ENCODE measurements at regions not wholly inside any gene's neighbourhood (a gene's known extent, or its start where the extent isn't known, plus 50 kb on each side); places are given as distances from the start of the nearest gene placed in this dataset.
A peak's percentile ranks its signal among the peaks of the same experiment; 100 is the strongest.

DNA sequence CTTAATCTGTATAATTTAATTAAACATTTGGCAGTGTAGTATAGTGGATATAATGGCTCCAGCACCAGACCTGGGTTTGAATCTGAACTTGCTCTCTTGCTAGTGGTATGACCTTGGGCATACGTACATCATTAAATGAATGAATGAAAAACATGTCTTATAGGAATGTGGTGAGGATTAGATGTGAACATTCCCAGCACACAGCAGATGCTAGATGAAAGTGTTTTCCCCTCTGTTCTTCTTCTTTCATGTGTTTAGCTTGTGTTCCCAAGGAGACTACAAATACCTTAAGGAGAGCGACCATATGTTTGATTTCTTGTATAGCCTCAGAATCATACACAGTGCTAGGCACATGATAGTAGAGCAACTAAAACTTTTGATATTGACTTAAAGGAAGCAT, 56.5 kb downstream of the CT47B1 start:
- H3K9me3 ChIP-seq (ENCODE audit: control insufficient read depth in 2 of 3, low read length in 3 of 3), result no peaks in the 10 kb centered on the region
- CTCF ChIA-PET, result no interaction called here
- no peaks in the 10 kb centered on the region for H3K36me3 Mint-ChIP-seq
- H3K27ac ChIP-seq (ENCODE audit: low read depth, low read length), result no peak overlapping the region
- H3K4me1 Mint-ChIP-seq, result no peaks in the 10 kb centered on the region
- H3K36me3 ChIP-seq (ENCODE audit: control insufficient read depth in 2 of 3, insufficient read depth in 3 of 3, low read length in 3 of 3), result no peaks in the 10 kb centered on the region
- no peak for ATAC-seq
- no peak overlapping the region for H3K27ac Mint-ChIP-seq
- POLR2A ChIA-PET, result no interaction called here
- no peak for DNase-seq
- intact Hi-C loops (cut with micrococcal nuclease), result no loop called here
- no peak overlapping the region for H3K4me3 ChIP-seq (ENCODE audit: low read length)
- no peak overlapping the region for H3K4me3 Mint-ChIP-seq
- H3K9me3 Mint-ChIP-seq, result peaks cover 0 to 1% (median 0%) of the 10 kb centered on the region in 11 donors
- H3K27me3 ChIP-seq (ENCODE audit: control insufficient read depth in 2 of 2, insufficient read depth in 2 of 2, low read length in 2 of 2), result no peaks in the 10 kb centered on the region
- peaks cover 0 to 3% (median 0%) of the 10 kb centered on the region in 5 donors for H3K27me3 Mint-ChIP-seq
- no peaks in the 10 kb centered on the region for H3K4me1 ChIP-seq (ENCODE audit: control insufficient read depth in 2 of 2, insufficient read depth in 2 of 2, low read length in 2 of 2)

DNA sequence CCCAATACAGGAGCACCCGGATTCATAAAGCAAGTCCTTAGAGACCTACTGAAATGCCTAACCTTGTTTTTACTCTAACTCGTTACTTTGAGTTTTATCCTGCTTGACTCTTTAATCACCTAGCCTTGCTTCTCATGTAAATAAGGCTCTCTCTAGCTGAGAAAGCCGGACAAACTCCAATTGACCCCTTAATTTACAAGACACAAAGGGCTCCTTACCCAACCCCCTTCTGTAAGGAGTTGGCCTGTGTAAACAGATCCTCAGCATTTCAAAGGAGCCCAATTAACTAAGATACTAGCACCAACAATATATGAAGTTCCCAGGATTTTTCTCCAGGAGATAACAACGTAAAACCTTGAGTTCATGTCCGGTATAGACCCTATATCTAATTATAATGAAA, 61.7 kb downstream of the CT47B1 start:
- peaks cover 0 to 3% (median 0%) of the 10 kb centered on the region in 11 donors for H3K9me3 Mint-ChIP-seq
- CTCF ChIA-PET, result no interaction called here
- no peak overlapping the region for H3K27ac ChIP-seq (ENCODE audit: low read depth, low read length)

DNA sequence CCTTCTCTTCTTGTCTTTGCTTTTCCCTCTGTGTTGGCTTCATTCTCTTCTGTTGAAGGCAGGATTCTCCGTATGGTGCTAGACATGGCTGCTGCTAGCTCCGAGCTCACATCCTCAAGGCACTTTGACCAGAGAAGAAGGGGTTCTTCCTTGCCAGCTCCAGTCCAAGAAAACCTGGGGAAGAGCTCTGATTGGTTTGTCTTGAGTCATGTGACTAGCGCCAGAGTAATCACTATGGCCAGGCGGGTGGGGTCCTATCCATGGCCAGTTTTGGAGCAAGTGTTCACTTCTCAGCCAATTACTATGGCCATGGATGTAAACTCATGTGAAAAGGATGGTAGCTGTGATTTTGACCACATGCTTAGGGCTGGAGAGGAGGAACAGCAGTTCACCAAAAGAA, 74.2 kb downstream of the CT47B1 start:
- Histone ChIP-seq H3K27me3 (ENCODE audit: control insufficient read depth in 2 of 2, insufficient read depth in 2 of 2, low read length in 2 of 2) (no peaks in the 10 kb centered on the region), H3K4me1 (ENCODE audit: control insufficient read depth in 2 of 2, insufficient read depth in 2 of 2, low read length in 2 of 2) (peaks cover 0 to 6% of the 10 kb centered on the region in 2 donors), H3K27ac (ENCODE audit: low read depth, low read length) (no peak overlapping the region), H3K36me3 (ENCODE audit: control insufficient read depth in 2 of 3, insufficient read depth in 3 of 3, low read length in 3 of 3) (no peaks in the 10 kb centered on the region), H3K9me3 (ENCODE audit: control insufficient read depth in 2 of 3, low read length in 3 of 3) (no peaks in the 10 kb centered on the region), H3K4me3 (ENCODE audit: low read length) (no peak overlapping the region)
- Mint-ChIP-seq H3K27ac (no peak overlapping the region), H3K27me3 (no peaks in the 10 kb centered on the region), H3K9me3 (peaks cover 0 to 1% (median 0%) of the 10 kb centered on the region in 11 donors), H3K4me1 (peaks cover 4 to 39% (median 33%) of the 10 kb centered on the region in 7 donors), H3K36me3 (no peaks in the 10 kb centered on the region), H3K4me3 (no peak overlapping the region)
- CTCF ChIA-PET, result no interaction called here
- no peak for DNase-seq
- ATAC-seq, result no peak
- POLR2A ChIA-PET, result no interaction called here
- intact Hi-C loops (cut with micrococcal nuclease), result no loop called here

More for the DNA sequence above, 61.7 kb downstream of the CT47B1 start:
- H3K4me3 ChIP-seq (ENCODE audit: low read length), result no peak overlapping the region
- no peaks in the 10 kb centered on the region for H3K9me3 ChIP-seq (ENCODE audit: control insufficient read depth in 2 of 3, low read length in 3 of 3)
- no peaks in the 10 kb centered on the region for H3K27me3 ChIP-seq (ENCODE audit: control insufficient read depth in 2 of 2, insufficient read depth in 2 of 2, low read length in 2 of 2)
- H3K4me3 Mint-ChIP-seq, result no peak overlapping the region
- intact Hi-C loops (cut with micrococcal nuclease), result no loop called here
- POLR2A ChIA-PET, result no interaction called here
- H3K27me3 Mint-ChIP-seq, result no peaks in the 10 kb centered on the region
- no peaks in the 10 kb centered on the region for H3K4me1 Mint-ChIP-seq
- H3K27ac Mint-ChIP-seq, result no peak overlapping the region
- H3K36me3 Mint-ChIP-seq, result no peaks in the 10 kb centered on the region
- ATAC-seq (no peak), DNase-seq (no peak)
- no peaks in the 10 kb centered on the region for H3K36me3 ChIP-seq (ENCODE audit: control insufficient read depth in 2 of 3, insufficient read depth in 3 of 3, low read length in 3 of 3)
- H3K4me1 ChIP-seq (ENCODE audit: control insufficient read depth in 2 of 2, insufficient read depth in 2 of 2, low read length in 2 of 2), result no peaks in the 10 kb centered on the region

DNA sequence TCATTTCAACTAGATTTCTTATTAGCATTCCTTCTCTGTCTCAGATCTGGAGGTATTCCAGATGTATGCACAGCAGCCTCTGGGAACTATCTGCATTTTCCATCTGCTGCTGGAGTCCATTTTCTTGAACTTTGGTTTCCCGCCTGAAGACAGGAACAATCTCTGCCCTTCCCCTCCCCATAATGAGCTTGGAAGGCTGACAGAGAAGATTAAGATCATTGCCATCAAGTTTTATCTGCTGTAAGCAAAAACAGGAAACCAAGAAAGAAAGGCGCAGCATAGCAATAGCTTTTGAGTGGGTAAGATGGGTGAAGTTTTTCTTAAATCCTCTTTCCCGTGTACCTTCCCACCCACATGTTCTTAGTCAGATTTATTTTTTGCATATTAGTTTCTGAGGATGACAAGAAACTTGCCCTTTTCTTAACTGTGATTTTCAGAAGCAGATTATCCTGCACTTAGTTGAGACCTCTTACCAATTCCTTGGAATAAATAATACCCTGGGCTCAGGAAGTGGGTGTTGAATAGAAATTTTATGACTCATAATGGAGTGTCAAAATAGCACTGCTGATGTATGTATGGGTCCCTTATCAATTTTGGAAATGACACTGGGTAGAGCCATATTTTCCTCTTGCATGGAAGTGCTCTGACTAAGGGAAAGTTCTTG, 78.3 kb downstream of the CT47B1 start:
- Histone ChIP-seq H3K4me3 (ENCODE audit: low read length) (no peak overlapping the region), H3K4me1 (ENCODE audit: control insufficient read depth in 2 of 2, insufficient read depth in 2 of 2, low read length in 2 of 2) (peaks cover 0 to 6% of the 10 kb centered on the region in 2 donors), H3K36me3 (ENCODE audit: control insufficient read depth in 2 of 3, insufficient read depth in 3 of 3, low read length in 3 of 3) (no peaks in the 10 kb centered on the region), H3K9me3 (ENCODE audit: control insufficient read depth in 2 of 3, low read length in 3 of 3) (no peaks in the 10 kb centered on the region), H3K27ac (ENCODE audit: low read depth, low read length) (no peak overlapping the region), H3K27me3 (ENCODE audit: control insufficient read depth in 2 of 2, insufficient read depth in 2 of 2, low read length in 2 of 2) (no peaks in the 10 kb centered on the region)
- peaks cover 0 to 1% (median 0%) of the 10 kb centered on the region in 11 donors for H3K9me3 Mint-ChIP-seq
- H3K36me3 Mint-ChIP-seq, result no peaks in the 10 kb centered on the region
- ChIA-PET CTCF (interaction anchor here (0.6 kb wide), 1 partner anchor 215 kb away, joined by 4 read pairs; no protein-coding TSS in a partner anchor), POLR2A (interaction anchor here (0.6 kb wide), 1 partner anchor 105 kb away, joined by 3 read pairs; no protein-coding TSS in a partner anchor)
- H3K27me3 Mint-ChIP-seq, result no peaks in the 10 kb centered on the region
- peak overlapping the region; percentile 1 to 90 (median 74) for H3K27ac Mint-ChIP-seq
- ATAC-seq (no peak), DNase-seq (peak in 1 of 9 donors; percentile 9)
- H3K4me1 Mint-ChIP-seq, result peaks cover 7 to 60% (median 53%) of the 10 kb centered on the region in 7 donors
- peak overlapping the region in 7 of 10 donors; percentile 9 to 64 (median 55) for H3K4me3 Mint-ChIP-seq
- intact Hi-C loops (cut with micrococcal nuclease), result no loop called here

- no peaks in the 10 kb centered on the region for H3K9me3 ChIP-seq (ENCODE audit: control insufficient read depth in 2 of 3, low read length in 3 of 3)
- Mint-ChIP-seq H3K27me3 (no peaks in the 10 kb centered on the region), H3K9me3 (no peaks in the 10 kb centered on the region), H3K4me1 (peaks cover 10 to 62% (median 57%) of the 10 kb centered on the region in 7 donors), H3K27ac (peak overlapping the region in 3 of 9 donors; percentile 2 to 90 (median 30)), H3K36me3 (no peaks in the 10 kb centered on the region), H3K4me3 (no peak overlapping the region)
- no peak overlapping the region for H3K4me3 ChIP-seq (ENCODE audit: low read length)
- CTCF ChIA-PET, result interaction anchor here (0.6 kb wide), 1 partner anchor 62 kb away, joined by 3 read pairs; no protein-coding TSS in a partner anchor
- no peak overlapping the region for H3K27ac ChIP-seq (ENCODE audit: low read depth, low read length)
- POLR2A ChIA-PET, result no interaction called here
- DNase-seq, result no peak
- intact Hi-C loops (cut with micrococcal nuclease), result no loop called here
- peaks cover 0 to 6% of the 10 kb centered on the region in 2 donors for H3K4me1 ChIP-seq (ENCODE audit: control insufficient read depth in 2 of 2, insufficient read depth in 2 of 2, low read length in 2 of 2)
- ATAC-seq, result no peak
- no peaks in the 10 kb centered on the region for H3K27me3 ChIP-seq (ENCODE audit: control insufficient read depth in 2 of 2, insufficient read depth in 2 of 2, low read length in 2 of 2)
- H3K36me3 ChIP-seq (ENCODE audit: control insufficient read depth in 2 of 3, insufficient read depth in 3 of 3, low read length in 3 of 3), result no peaks in the 10 kb centered on the region
Observed at GRCh38 chrX:120795301-120795700, 80.4 kb downstream of the CT47B1 start.

GRCh38 chrX:120794525-120794975, 81.1 kb downstream of the CT47B1 start:
- no peak for ATAC-seq
- Histone ChIP-seq H3K4me1 (ENCODE audit: control insufficient read depth in 2 of 2, insufficient read depth in 2 of 2, low read length in 2 of 2) (peaks cover 0 to 6% of the 10 kb centered on the region in 2 donors), H3K9me3 (ENCODE audit: control insufficient read depth in 2 of 3, low read length in 3 of 3) (no peaks in the 10 kb centered on the region), H3K27ac (ENCODE audit: low read depth, low read length) (no peak overlapping the region), H3K4me3 (ENCODE audit: low read length) (no peak overlapping the region), H3K27me3 (ENCODE audit: control insufficient read depth in 2 of 2, insufficient read depth in 2 of 2, low read length in 2 of 2) (no peaks in the 10 kb centered on the region), H3K36me3 (ENCODE audit: control insufficient read depth in 2 of 3, insufficient read depth in 3 of 3, low read length in 3 of 3) (no peaks in the 10 kb centered on the region)
- peak overlapping the region in 6 of 10 donors; percentile 0 to 48 (median 4) for H3K4me3 Mint-ChIP-seq
- peaks cover 12 to 61% (median 55%) of the 10 kb centered on the region in 7 donors for H3K4me1 Mint-ChIP-seq
- H3K9me3 Mint-ChIP-seq, result no peaks in the 10 kb centered on the region
- intact Hi-C loops (cut with micrococcal nuclease), result loop anchor here in 1 of 2 donors (5.0 kb wide), 2 partner anchors 48 to 513 kb away; no protein-coding TSS in a partner anchor
- no peaks in the 10 kb centered on the region for H3K36me3 Mint-ChIP-seq
- no peaks in the 10 kb centered on the region for H3K27me3 Mint-ChIP-seq
- no peak for DNase-seq
- CTCF ChIA-PET, result no interaction called here
- H3K27ac Mint-ChIP-seq, result peak overlapping the region in 3 of 9 donors; percentile 2 to 76 (median 12)
- POLR2A ChIA-PET, result interaction anchor here (1.4 kb wide), 1 partner anchor 9 kb away, joined by 5 read pairs; no protein-coding TSS in a partner anchor
